ENCODE measurements at regions not wholly inside any gene's neighbourhood (a gene's known extent, or its start where the extent isn't known, plus 50 kb on each side); places are given as distances from the start of the nearest gene placed in this dataset.
"Not testable (repeated sequence)": the region's sequence is repeated elsewhere in the genome, so short reads cannot be mapped to it uniquely, and the experiment has no call there.

GRCh38 chr13:102538938-102539337 is 57.8 kb upstream of the TPP2 start:
- DNase-seq = no peak

- no peak for DNase-seq
Measured at GRCh38 chr13:102536695-102537485, 59.9 kb upstream of the TPP2 start.

DNA sequence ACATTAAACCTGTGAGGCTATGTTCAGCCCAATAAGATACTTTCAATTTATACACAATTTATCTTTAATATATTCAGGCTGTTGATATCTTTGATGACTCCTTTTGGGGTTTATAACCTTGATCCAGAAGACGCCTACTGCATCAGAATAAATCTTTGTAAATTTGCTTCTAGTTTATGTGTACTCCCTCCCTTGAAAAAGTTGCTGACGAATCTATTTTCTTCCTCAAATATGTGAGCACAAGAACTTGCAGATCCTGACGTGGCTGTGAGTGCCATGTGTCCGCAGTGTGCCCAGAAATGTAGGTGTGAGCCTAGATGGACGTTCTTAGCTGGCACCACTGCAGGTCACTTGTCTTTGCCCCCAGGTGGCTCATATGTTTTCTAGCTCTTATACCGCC is 60.6 kb upstream of the TPP2 start:
- no peak for DNase-seq

DNA sequence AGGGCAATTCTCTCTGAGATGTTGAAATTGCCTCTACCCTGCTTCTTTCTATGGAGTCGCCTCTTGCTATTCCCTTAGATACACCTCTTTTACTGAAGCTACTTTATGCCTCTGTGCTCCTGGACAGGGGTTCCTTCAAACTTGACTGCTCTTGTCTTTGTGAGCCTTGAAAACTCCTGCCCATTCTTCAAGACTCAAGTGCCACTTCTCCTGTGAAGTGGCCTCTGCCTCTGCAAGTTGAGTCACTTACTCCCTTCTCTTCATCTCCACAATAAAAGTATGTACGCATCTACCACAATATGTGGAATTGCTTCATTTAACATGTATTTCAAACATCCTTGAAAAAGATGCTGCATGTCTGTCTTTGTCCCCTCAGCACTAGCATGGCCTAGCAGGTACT is 66.0 kb upstream of the TPP2 start:
- DNase-seq = no peak

DNA sequence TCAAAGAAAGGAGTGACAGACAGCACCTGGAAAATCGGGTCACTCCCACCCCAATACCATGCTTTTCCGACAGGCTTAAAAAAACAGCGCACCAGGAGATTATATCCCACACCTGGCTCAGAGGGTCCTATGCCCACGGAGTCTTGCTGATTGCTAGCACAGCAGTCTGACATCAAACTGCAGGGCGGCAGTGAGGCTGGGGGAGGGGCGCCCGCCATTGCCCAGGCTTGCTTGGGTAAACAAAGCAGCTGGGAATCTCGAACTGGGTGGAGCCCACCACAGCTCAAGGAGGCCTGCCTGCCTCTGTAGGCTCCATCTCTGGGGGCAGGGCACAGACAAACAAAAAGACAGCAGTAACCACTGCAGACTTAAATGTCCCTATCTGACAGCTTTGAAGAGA is 74.5 kb upstream of the TPP2 start:
- not testable (repeated sequence) for DNase-seq

DNA sequence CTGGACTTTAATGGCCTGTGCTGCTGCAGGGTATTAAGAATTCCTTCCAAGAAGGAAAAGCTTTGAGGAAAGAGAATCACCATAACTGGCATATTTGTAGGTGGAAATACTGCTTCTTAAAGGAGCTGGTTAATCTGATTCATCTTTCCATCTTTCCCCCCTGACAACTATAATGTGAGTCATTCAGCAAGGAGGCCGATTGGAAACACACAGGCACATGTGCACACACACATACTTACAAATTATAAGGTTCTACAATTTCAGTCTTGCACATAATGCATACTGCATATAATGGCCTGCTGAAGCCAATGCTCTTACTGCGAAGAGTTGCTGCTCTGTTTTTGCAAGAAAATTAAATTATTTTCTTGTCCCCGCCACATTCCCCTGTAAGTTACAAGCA is 78.8 kb upstream of the TPP2 start:
- no peak for DNase-seq

GRCh38 chr13:102510072-102510471 is 86.7 kb upstream of the TPP2 start:
- DNase-seq = no peak

GRCh38 chr13:102508411-102508810 is 88.4 kb upstream of the TPP2 start:
- no peak for DNase-seq

DNA sequence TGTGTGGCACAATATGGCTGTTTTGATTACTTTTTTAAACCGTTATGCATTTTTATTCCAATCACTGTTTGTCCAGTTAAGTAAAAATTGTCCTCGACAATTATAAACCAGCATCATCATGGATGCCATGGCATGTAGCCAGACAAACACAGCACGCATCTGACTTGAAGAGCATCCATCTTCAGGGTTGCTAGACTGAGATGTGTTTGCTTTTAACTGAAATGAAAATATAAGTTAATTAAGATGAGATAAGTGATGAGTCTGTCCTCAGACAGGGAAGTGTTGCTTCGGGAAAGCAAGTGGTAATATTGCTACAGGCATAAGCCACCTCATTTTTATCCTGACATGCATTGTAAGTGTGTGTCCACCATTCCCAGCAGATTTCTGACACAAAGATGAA is 92.8 kb upstream of the TPP2 start:
- DNase-seq = no peak

DNA sequence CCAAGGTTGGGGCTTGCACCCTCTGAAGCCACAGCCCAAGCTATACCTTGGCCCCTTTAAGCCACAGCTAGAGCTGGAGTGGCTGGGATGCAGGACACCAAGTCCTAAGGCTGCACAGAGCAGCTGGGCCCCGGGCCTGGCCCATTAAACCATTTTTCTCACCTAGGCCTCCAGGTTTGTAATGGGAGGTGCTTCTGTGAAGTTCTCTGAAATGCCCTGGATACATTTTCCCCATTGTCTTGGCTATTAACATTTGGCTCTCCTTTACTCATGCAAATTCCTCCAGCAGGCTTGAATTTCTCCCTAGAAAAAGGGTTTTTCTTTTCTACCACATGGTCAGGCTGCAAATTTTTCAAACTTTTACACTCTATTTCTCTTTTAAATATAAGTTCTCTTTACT is 93.8 kb upstream of the FGF14 start:
- no peak for DNase-seq

- DNase-seq = no peak
Measured at GRCh38 chr13:102487330-102487729, 85.5 kb upstream of the FGF14 start.

DNA sequence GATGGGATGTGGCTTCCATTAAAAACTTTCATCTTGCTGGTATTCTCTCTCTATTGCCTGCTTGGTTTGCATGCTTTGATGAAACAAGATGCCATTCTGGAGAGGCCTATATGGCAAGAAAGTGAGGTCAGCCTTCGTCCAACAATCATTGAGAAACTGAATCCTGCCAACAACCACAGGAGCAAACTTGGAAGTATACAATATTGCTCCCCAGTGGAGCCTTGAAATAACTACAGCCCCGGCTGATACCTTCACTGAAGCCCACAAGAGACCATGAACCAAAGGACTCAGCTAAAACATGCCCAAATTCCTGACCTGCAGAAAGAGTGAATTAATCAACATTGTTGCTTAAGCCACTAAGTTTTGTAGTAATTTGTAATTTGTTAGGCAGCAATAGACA is 82.5 kb upstream of the FGF14 start:
- no peak for DNase-seq

DNA sequence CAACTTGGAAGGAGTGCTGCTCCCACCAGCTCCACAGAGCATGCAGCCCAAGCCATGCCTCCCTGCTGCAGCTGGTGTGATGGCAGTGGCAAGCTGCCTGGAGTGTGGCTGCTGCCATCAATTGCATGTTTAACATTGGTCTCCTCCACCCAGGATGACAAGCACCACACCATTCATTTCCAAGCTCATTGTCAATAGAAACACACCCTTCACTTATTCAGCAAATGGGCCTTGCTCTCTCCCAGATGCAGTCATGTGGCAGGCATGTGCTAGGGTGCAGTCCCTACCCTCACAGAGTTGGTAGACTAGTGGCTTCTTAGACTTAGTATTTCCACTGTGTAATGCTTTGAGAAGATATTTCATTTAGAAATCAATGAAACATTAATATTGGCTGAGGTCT is 70.8 kb upstream of the FGF14 start:
- DNase-seq = no peak

- peak; percentile 91 for DNase-seq
Measured at GRCh38 chr13:102470283-102470917, 68.6 kb upstream of the FGF14 start.

DNA sequence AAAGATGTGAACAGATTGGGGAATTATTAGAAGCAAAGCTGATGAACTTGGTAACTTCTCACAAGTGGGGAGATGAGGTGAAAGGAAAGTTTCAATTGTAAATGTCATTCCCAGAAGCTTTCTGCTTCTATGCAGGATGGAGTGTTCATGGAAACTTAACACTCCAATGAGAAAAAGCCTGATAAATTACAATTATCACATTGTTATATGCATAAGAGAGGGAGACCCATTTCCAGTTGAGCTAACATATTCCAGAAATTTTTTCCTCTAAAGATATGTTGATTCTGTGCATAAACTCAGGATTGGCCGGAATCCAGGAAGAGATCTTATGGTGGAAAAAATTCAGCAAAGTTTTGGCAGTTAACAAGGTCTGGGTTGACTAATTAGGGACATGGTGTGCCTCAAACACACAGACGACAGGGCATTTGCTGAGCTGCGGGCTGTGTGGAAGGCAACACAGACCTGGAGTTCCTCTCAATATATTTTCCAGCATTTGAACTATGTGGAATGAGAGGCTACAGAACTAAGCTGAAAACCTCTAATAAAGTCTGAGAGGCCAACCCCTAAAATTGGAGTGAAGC is 64.9 kb upstream of the FGF14 start:
- no peak for DNase-seq

DNA sequence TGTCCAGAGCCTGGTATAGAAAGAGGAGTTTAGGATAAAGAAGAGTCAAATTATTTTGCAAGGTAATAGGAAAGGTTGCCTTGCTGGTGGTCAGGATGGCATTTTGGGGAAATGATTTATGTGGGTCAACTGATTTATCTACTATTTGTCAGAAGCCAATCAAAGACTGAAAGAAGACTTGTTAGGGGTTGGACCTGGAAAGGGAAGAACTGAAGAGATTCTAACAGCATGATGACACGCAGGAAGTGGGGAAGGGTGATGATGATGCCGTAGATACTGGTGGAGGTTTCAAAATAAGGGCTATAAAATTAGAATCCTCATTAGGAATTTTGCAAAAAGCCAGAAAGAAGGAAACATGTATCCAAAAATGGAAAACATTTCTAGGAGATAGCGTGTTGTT is 60.7 kb upstream of the FGF14 start:
- DNase-seq = no peak

- no peak for DNase-seq
Measured at GRCh38 chr13:102461302-102461701, 59.5 kb upstream of the FGF14 start.

GRCh38 chr13:102460806-102461205 is 59.0 kb upstream of the FGF14 start:
- DNase-seq = no peak

- DNase-seq = no peak
Measured at GRCh38 chr13:102452836-102453235, 51.0 kb upstream of the FGF14 start.

Measured in GF-D8 (cell line).